ENCODE measurements at regions not wholly inside any gene's neighbourhood (a gene's known extent, or its start where the extent isn't known, plus 50 kb on each side); places are given as distances from the start of the nearest gene placed in this dataset.

- no peaks in the 10 kb centered on the region for H3K4me1 Mint-ChIP-seq (ENCODE audit: low read depth, unreplicated experiment)
- Histone ChIP-seq H3K27me3 (ENCODE audit: insufficient read depth, low read length) (no peaks in the 10 kb centered on the region), H3K79me2 (ENCODE audit: insufficient read depth, low read length) (no peaks in the 10 kb centered on the region), H3K4me3 (ENCODE audit: insufficient read depth, low read depth, low read length) (no peak overlapping the region), H2AFZ (ENCODE audit: low read depth, low read length) (no peak overlapping the region), H3K9ac (ENCODE audit: low read length) (no peak overlapping the region), H3K4me1 (ENCODE audit: insufficient read depth, low read length) (no peaks in the 10 kb centered on the region), H3K36me3 (ENCODE audit: insufficient read depth, low read length) (no peaks in the 10 kb centered on the region), H4K20me1 (ENCODE audit: insufficient read depth, low read length) (no peaks in the 10 kb centered on the region), H3K27ac (ENCODE audit: low read depth, low read length) (no peak overlapping the region), H3K4me2 (ENCODE audit: low read length) (no peak overlapping the region), H3K9me3 (ENCODE audit: insufficient read depth, low read depth, low read length) (no peaks in the 10 kb centered on the region)
- FAIRE-seq (no peak), DNase-seq (ENCODE audit: low read depth) (no peak)
- no peaks in the 10 kb centered on the region for H3K36me3 Mint-ChIP-seq (ENCODE audit: low read depth, unreplicated experiment)
- H3K4me3 Mint-ChIP-seq (ENCODE audit: unreplicated experiment) = no peak overlapping the region
- TF ChIP-seq EZH2 (IDR thresholded peaks at IDR 0.05; ENCODE audit: insufficient read depth, low read length) (no peak), CTCF (IDR thresholded peaks at IDR 0.05; ENCODE audit: insufficient read depth, low read depth, low read length) (no peak)
- no peak overlapping the region for H3K27ac Mint-ChIP-seq (ENCODE audit: unreplicated experiment)
- H3K9me3 Mint-ChIP-seq (ENCODE audit: unreplicated experiment) = peaks cover 3% of the 10 kb centered on the region
- no peaks in the 10 kb centered on the region for H3K27me3 Mint-ChIP-seq (ENCODE audit: low read depth, unreplicated experiment)
These were observed 289.3 kb upstream of the GOLIM4 start for GRCh38 chr3:168384990-168385389.

DNA sequence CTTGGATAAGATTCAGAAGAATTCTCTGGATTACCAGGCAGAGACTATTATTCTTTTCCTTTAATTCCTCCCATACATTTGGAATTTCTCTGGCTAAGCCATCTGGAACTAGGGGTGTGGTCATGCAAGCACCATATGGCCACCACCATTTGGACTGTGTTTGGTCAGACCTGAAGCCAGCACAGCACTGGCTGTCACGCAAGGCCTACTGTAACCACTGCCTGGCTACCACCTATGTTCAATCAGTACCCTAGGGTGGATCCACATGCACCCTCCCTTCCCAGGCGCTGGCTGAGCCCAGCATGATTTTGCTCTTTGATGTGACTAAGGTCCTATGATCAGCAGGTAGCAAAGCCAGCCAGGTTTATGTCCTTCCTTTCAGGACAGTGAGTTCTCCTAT is 287.8 kb upstream of the GOLIM4 start:
- no peak overlapping the region for H3K27ac ChIP-seq (ENCODE audit: low read depth, low read length)
- H3K27me3 ChIP-seq (ENCODE audit: insufficient read depth, low read length) = no peaks in the 10 kb centered on the region
- no peaks in the 10 kb centered on the region for H3K79me2 ChIP-seq (ENCODE audit: insufficient read depth, low read length)
- Mint-ChIP-seq H3K27ac (ENCODE audit: unreplicated experiment) (no peak overlapping the region), H3K27me3 (ENCODE audit: low read depth, unreplicated experiment) (no peaks in the 10 kb centered on the region), H3K36me3 (ENCODE audit: low read depth, unreplicated experiment) (no peaks in the 10 kb centered on the region), H3K4me1 (ENCODE audit: low read depth, unreplicated experiment) (no peaks in the 10 kb centered on the region), H3K4me3 (ENCODE audit: unreplicated experiment) (no peak overlapping the region), H3K9me3 (ENCODE audit: unreplicated experiment) (peaks cover 3% of the 10 kb centered on the region)
- H3K36me3 ChIP-seq (ENCODE audit: insufficient read depth, low read length) = no peaks in the 10 kb centered on the region
- DNase-seq (ENCODE audit: low read depth) (no peak), FAIRE-seq (no peak)
- H3K4me1 ChIP-seq (ENCODE audit: insufficient read depth, low read length) = no peaks in the 10 kb centered on the region
- H2AFZ ChIP-seq (ENCODE audit: low read depth, low read length) = no peak overlapping the region
- no peak overlapping the region for H3K4me2 ChIP-seq (ENCODE audit: low read length)
- H3K9me3 ChIP-seq (ENCODE audit: insufficient read depth, low read depth, low read length) = no peaks in the 10 kb centered on the region
- no peak overlapping the region for H3K4me3 ChIP-seq (ENCODE audit: insufficient read depth, low read depth, low read length)
- no peaks in the 10 kb centered on the region for H4K20me1 ChIP-seq (ENCODE audit: insufficient read depth, low read length)
- TF ChIP-seq EZH2 (IDR thresholded peaks at IDR 0.05; ENCODE audit: insufficient read depth, low read length) (no peak), CTCF (IDR thresholded peaks at IDR 0.05; ENCODE audit: insufficient read depth, low read depth, low read length) (no peak)
- H3K9ac ChIP-seq (ENCODE audit: low read length) = no peak overlapping the region

DNA sequence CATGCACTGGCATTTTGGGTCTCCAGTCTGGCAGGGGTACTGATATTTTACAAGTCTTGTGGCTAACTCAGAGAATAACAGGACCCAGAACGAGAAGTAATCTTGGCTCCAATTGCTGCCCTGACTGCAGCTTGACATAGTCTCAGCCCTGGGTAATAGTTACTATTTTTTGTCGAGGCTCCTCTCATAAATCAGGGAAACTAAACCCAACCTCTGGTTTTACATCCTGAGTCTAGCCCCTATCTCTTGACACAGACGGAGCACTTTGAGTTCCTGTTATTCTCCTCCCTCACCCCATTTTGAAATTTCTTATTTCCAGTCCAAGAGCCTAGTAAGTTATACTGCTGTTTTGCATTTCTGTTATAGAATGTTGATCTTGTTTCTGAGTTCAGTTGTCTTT is 276.1 kb upstream of the GOLIM4 start:
- no peaks in the 10 kb centered on the region for H3K27me3 ChIP-seq (ENCODE audit: insufficient read depth, low read length)
- no peaks in the 10 kb centered on the region for H3K36me3 ChIP-seq (ENCODE audit: insufficient read depth, low read length)
- H4K20me1 ChIP-seq (ENCODE audit: insufficient read depth, low read length) = no peaks in the 10 kb centered on the region
- H3K36me3 Mint-ChIP-seq (ENCODE audit: low read depth, unreplicated experiment) = no peaks in the 10 kb centered on the region
- no peak overlapping the region for H3K27ac ChIP-seq (ENCODE audit: low read depth, low read length)
- no peak overlapping the region for H3K4me2 ChIP-seq (ENCODE audit: low read length)
- no peaks in the 10 kb centered on the region for H3K27me3 Mint-ChIP-seq (ENCODE audit: low read depth, unreplicated experiment)
- H3K79me2 ChIP-seq (ENCODE audit: insufficient read depth, low read length) = no peaks in the 10 kb centered on the region
- H3K4me3 ChIP-seq (ENCODE audit: insufficient read depth, low read depth, low read length) = no peak overlapping the region
- H3K4me1 Mint-ChIP-seq (ENCODE audit: low read depth, unreplicated experiment) = no peaks in the 10 kb centered on the region
- DNase-seq (ENCODE audit: low read depth) (no peak), FAIRE-seq (no peak)
- TF ChIP-seq EZH2 (IDR thresholded peaks at IDR 0.05; ENCODE audit: insufficient read depth, low read length) (no peak), CTCF (IDR thresholded peaks at IDR 0.05; ENCODE audit: insufficient read depth, low read depth, low read length) (no peak)
- H3K4me1 ChIP-seq (ENCODE audit: insufficient read depth, low read length) = no peaks in the 10 kb centered on the region
- no peak overlapping the region for H2AFZ ChIP-seq (ENCODE audit: low read depth, low read length)
- H3K4me3 Mint-ChIP-seq (ENCODE audit: unreplicated experiment) = no peak overlapping the region
- H3K9ac ChIP-seq (ENCODE audit: low read length) = no peak overlapping the region
- no peak overlapping the region for H3K27ac Mint-ChIP-seq (ENCODE audit: unreplicated experiment)
- H3K9me3 Mint-ChIP-seq (ENCODE audit: unreplicated experiment) = no peaks in the 10 kb centered on the region
- no peaks in the 10 kb centered on the region for H3K9me3 ChIP-seq (ENCODE audit: insufficient read depth, low read depth, low read length)
